ENCODE measurements at regions not wholly inside any gene's neighbourhood (a gene's known extent, or its start where the extent isn't known, plus 50 kb on each side); places are given as distances from the start of the nearest gene placed in this dataset.
A peak's percentile ranks its signal among the peaks of the same experiment; 100 is the strongest.

- no peak overlapping the region for H3K9ac ChIP-seq (ENCODE audit: insufficient read depth, low read depth, low read length)
- ATAC-seq (no peak), FAIRE-seq (no peak), DNase-seq (ENCODE audit: low spot score) (no peak)
- no peaks in the 10 kb centered on the region for H3K9me3 ChIP-seq (ENCODE audit: low read length)
- H3K36me3 ChIP-seq (replicated peaks in 1 of 2; ENCODE audit: control insufficient read depth in 1 of 2, insufficient read depth in 2 of 2, low read length in 2 of 2): no peaks in the 10 kb centered on the region
- no peak overlapping the region for H3K4me3 ChIP-seq (replicated peaks in 1 of 3; ENCODE audit: insufficient read depth in 1 of 3, low read depth in 2 of 3, low read length in 3 of 3)
- TF ChIP-seq TEAD2 (CRISPR knock-in tag; IDR thresholded peaks at IDR 0.05): no peak
- TF ChIP-seq, protein P1, sequence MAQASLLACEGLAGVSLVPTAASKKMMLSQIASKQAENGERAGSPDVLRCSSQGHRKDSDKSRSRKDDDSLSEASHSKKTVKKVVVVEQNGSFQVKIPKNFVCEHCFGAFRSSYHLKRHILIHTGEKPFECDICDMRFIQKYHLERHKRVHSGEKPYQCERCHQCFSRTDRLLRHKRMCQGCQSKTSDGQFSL (CRISPR knock-in tag; IDR thresholded peaks at IDR 0.05): no peak
- no peak for TF ChIP-seq ZNF839 (CRISPR knock-in tag; IDR thresholded peaks at IDR 0.05; ENCODE audit: borderline replicate concordance)
- in situ Hi-C loops (cut with HindIII; ENCODE audit: extremely low pct_ligation_motif_present, low pct_unique_long_range_greater_than_20kb) (no loop called here), intact Hi-C loops (cut with micrococcal nuclease; ENCODE audit: unreplicated experiment) (no loop called here)
- no peak overlapping the region for H3K4me2 ChIP-seq (ENCODE audit: low read depth, low read length)
- ChIA-PET CTCF (ENCODE audit: low intra/inter-chr PET ratio, low total read pairs) (no interaction called here), POLR2A (no interaction called here)
- H2AFZ ChIP-seq (ENCODE audit: low read length): no peak overlapping the region
- no peaks in the 10 kb centered on the region for H3K79me2 ChIP-seq (ENCODE audit: insufficient read depth, low read length)
- H3K27ac ChIP-seq (ENCODE audit: extremely low read length, insufficient read depth, low read length): no peak overlapping the region
- 3% methylated on average over 4 of the region's 4 CpGs for WGBS (ENCODE audit: low lambda C conversion rate)
- H3K27me3 ChIP-seq (ENCODE audit: control insufficient read depth in 1 of 2, insufficient read depth in 2 of 2, low read length in 2 of 2): no peaks in the 10 kb centered on the region; a peak in 1 of 5 replicates
- no peaks in the 10 kb centered on the region for H3K4me1 ChIP-seq (ENCODE audit: insufficient read depth, low read length)
- BruUV-seq (replicated peaks): no TSS peak
- no peaks in the 10 kb centered on the region for H4K20me1 ChIP-seq (ENCODE audit: insufficient read depth, low read length)
Measured at GRCh38 chr22:34567367-34567766, 498.6 kb upstream of the ISX start.

GRCh38 chr22:34570408-34570807 lies 495.6 kb upstream of the ISX start:
- in situ Hi-C loops (cut with HindIII; ENCODE audit: extremely low pct_ligation_motif_present, low pct_unique_long_range_greater_than_20kb): no loop called here

More at GRCh38 chr22:34570408-34570807, 495.6 kb upstream of the ISX start:
- intact Hi-C loops (cut with micrococcal nuclease; ENCODE audit: unreplicated experiment): no loop called here
- WGBS (ENCODE audit: low lambda C conversion rate): 33% methylated on average over 3 of the region's 3 CpGs
- Histone ChIP-seq H4K20me1 (ENCODE audit: insufficient read depth, low read length) (no peaks in the 10 kb centered on the region), H3K27me3 (ENCODE audit: control insufficient read depth in 1 of 2, insufficient read depth in 2 of 2, low read length in 2 of 2) (no peaks in the 10 kb centered on the region; a peak in 2 of 5 replicates), H3K9ac (ENCODE audit: insufficient read depth, low read depth, low read length) (no peak overlapping the region), H3K79me2 (ENCODE audit: insufficient read depth, low read length) (no peaks in the 10 kb centered on the region), H3K4me1 (ENCODE audit: insufficient read depth, low read length) (no peaks in the 10 kb centered on the region), H3K4me3 (replicated peaks in 1 of 3; ENCODE audit: insufficient read depth in 1 of 3, low read depth in 2 of 3, low read length in 3 of 3) (no peak overlapping the region), H3K27ac (ENCODE audit: extremely low read length, insufficient read depth, low read length) (no peak overlapping the region), H2AFZ (ENCODE audit: low read length) (no peak overlapping the region), H3K36me3 (replicated peaks in 1 of 2; ENCODE audit: control insufficient read depth in 1 of 2, insufficient read depth in 2 of 2, low read length in 2 of 2) (no peaks in the 10 kb centered on the region), H3K4me2 (ENCODE audit: low read depth, low read length) (no peak overlapping the region), H3K9me3 (ENCODE audit: low read length) (no peaks in the 10 kb centered on the region)
- DNase-seq (ENCODE audit: low spot score) (no peak), FAIRE-seq (no peak), ATAC-seq (no peak)
- TF ChIP-seq, protein P2, sequence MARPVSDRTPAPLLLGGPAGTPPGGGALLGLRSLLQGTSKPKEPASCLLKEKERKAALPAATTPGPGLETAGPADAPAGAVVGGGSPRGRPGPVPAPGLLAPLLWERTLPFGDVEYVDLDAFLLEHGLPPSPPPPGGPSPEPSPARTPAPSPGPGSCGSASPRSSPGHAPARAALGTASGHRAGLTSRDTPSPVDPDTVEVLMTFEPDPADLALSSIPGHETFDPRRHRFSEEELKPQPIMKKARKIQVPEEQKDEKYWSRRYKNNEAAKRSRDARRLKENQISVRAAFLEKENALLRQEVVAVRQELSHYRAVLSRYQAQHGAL (CRISPR knock-in tag; IDR thresholded peaks at IDR 0.05; ENCODE audit: not compliant biosample characterization): no peak
- peak; percentile 51 for TF ChIP-seq MAFF (IDR thresholded peaks at IDR 0.05; ENCODE audit: low read depth, low read length)
- peak; percentile 35 to 71; a peak in 3 of 4 replicates for TF ChIP-seq MAFK (conservative IDR thresholded peaks at IDR 0.05 in 1 of 2, IDR thresholded peaks at IDR 0.05 in 1 of 2; ENCODE audit: low read length in 2 of 2)
- no peak for TF ChIP-seq ONECUT2 (CRISPR knock-in tag; IDR thresholded peaks at IDR 0.05)
- POLR2A ChIA-PET: no interaction called here
- no TSS peak for BruUV-seq (replicated peaks)
- CTCF ChIA-PET (ENCODE audit: low intra/inter-chr PET ratio, low total read pairs): no interaction called here

Measured in HepG2 (cell line).